Cardiac muscle cell (in vitro differentiated cells and primary cell): ENCODE measurements at regions not wholly inside any gene's neighbourhood (a gene's known extent, or its start where the extent isn't known, plus 50 kb on each side); places are given as distances from the start of the nearest gene placed in this dataset.

Experiments used
- DNase-seq, 2 donors: peaks; one replicate each; pipeline versions ENCODE4 v3.0.0 to v3.0.0-alpha.2; 2010 to 2017; ENCODE audit warnings: low read depth in 1 of 2, low spot score in 1 of 2
- H3K27ac ChIP-seq: fragments of 200-600 bp; sonication (generic); 2 replicates; pipeline ENCODE4 v1.5.1; 2016
- H3K27me3 ChIP-seq: fragments of 200-600 bp; sonication (generic); 2 replicates; pipeline ENCODE4 v1.6.0; 2016; ENCODE audit warnings: control low read depth
- H3K36me3 ChIP-seq: fragments of 200-600 bp; sonication (generic); 2 replicates; pipeline ENCODE4 v1.5.1; 2016; ENCODE audit warnings: control low read depth
- H3K4me1 ChIP-seq: fragments of 200-600 bp; sonication (generic); 2 replicates; pipeline ENCODE4 v1.8.1; 2017; ENCODE audit warnings: low read depth, mild to moderate bottlenecking, mixed run types
- H3K4me3 ChIP-seq: fragments of 200-600 bp; sonication (generic); 2 replicates; pipeline ENCODE4 v1.5.1; 2016; ENCODE audit warnings: mild to moderate bottlenecking
- H3K9me3 ChIP-seq: fragments of 200-600 bp; sonication (generic); 2 replicates; pipeline ENCODE4 v1.5.1; 2017; ENCODE audit warnings: low read depth, mild to moderate bottlenecking, control low read depth
- TF ChIP-seq, protein P1 (sequence below): IDR thresholded peaks from 2 replicates; pipeline ENCODE4 v1.5.1; 2012; ENCODE audit warnings: low read depth, mild to moderate bottlenecking, low read length

DNA sequence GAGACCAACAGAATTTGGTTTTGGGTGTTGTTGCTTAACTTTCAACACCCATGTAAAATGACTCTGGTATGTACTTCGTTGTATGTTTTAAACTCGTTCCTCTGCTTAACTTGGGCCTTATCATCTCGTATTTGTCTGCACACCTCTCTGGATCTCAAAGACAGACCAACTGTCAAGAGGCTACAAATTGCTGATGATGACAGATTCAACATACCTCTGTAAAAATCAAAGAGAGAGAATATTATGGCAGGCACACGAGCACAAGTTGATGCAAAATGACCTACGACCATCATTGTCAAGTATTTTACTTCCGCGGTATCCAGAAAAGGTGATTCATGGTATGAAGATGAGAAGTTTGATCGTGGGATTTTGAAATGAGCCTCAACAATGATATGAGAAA, 132.1 kb upstream of the ARGLU1 start:
- H3K9me3 ChIP-seq: no peaks in the 10 kb centered on the region
- no peaks in the 10 kb centered on the region for H3K27me3 ChIP-seq
- TF ChIP-seq, protein P1, sequence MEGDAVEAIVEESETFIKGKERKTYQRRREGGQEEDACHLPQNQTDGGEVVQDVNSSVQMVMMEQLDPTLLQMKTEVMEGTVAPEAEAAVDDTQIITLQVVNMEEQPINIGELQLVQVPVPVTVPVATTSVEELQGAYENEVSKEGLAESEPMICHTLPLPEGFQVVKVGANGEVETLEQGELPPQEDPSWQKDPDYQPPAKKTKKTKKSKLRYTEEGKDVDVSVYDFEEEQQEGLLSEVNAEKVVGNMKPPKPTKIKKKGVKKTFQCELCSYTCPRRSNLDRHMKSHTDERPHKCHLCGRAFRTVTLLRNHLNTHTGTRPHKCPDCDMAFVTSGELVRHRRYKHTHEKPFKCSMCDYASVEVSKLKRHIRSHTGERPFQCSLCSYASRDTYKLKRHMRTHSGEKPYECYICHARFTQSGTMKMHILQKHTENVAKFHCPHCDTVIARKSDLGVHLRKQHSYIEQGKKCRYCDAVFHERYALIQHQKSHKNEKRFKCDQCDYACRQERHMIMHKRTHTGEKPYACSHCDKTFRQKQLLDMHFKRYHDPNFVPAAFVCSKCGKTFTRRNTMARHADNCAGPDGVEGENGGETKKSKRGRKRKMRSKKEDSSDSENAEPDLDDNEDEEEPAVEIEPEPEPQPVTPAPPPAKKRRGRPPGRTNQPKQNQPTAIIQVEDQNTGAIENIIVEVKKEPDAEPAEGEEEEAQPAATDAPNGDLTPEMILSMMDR: no peak
- no peaks in the 10 kb centered on the region for H3K36me3 ChIP-seq
- H3K4me3 ChIP-seq: no peak overlapping the region
- peak in 1 of 2 donors; percentile 3 for DNase-seq
- H3K4me1 ChIP-seq: no peaks in the 10 kb centered on the region
- no peak overlapping the region for H3K27ac ChIP-seq

DNA sequence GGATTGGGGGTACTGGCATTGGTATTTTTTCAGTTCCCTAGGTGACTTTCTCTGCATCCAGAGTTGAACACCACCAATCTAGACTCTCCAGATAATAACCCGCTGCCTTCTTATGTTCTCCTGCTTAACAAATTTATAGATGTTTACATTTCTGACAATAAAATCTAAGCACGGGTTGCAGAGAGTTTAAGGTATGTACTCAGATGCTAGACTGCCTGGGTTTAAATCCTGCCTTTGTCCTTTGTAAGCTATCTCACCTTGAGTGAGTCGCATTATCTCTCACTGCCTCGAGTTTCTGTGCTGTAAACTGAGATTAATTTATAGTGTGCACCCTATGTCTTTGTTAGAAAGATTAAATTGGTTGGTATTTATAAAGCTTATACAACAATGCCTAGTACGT, 131.4 kb upstream of the ARGLU1 start:
- Histone ChIP-seq H3K4me1 (no peaks in the 10 kb centered on the region), H3K36me3 (no peaks in the 10 kb centered on the region), H3K27me3 (no peaks in the 10 kb centered on the region), H3K9me3 (no peaks in the 10 kb centered on the region), H3K4me3 (no peak overlapping the region), H3K27ac (no peak overlapping the region)
- TF ChIP-seq, protein P1: no peak
- DNase-seq: no peak

DNA sequence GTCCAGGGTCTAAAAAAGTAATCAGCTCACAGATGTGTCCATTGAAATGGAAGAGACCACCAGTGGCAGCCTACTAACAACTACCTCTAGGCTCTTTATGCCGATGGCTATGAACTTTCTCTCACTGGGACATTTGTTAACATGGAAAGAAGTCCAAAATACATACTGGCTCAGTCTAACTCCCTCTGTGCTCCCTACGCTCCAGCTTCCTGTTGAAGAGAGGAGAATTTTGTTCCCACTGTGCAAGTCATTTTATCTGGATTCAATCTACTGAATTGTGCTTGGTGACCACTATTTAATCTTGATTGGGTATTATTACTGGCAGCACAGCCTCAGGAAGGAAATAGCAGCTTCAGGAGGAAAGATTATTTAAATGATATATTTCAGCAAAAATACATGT, 128.8 kb upstream of the ARGLU1 start:
- no peak for DNase-seq
- H3K4me3 ChIP-seq: no peak overlapping the region
- no peaks in the 10 kb centered on the region for H3K36me3 ChIP-seq
- TF ChIP-seq, protein P1: no peak
- no peak overlapping the region for H3K27ac ChIP-seq
- H3K9me3 ChIP-seq: no peaks in the 10 kb centered on the region
- H3K27me3 ChIP-seq: no peaks in the 10 kb centered on the region
- no peaks in the 10 kb centered on the region for H3K4me1 ChIP-seq

DNA sequence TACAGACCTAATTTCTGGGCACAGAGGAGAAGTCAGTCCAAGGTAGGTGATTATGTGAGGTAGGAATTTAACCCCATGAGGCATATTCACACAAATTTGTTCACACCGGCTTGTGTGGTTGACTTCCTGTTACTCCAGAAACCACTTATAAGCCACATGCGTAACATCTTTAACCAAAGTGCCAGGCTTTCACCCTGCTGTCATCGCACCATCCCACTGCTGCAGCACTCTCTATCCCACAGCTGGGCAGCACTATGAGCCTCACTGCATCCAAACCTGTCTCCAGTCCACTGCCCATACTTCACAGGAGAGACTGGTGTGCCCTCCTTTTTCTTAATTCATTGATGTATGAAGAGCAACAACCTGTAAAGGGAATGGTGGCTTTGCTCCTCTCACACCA, 128.2 kb upstream of the ARGLU1 start:
- no peaks in the 10 kb centered on the region for H3K27me3 ChIP-seq
- no peaks in the 10 kb centered on the region for H3K9me3 ChIP-seq
- no peak for DNase-seq
- H3K27ac ChIP-seq: no peak overlapping the region
- H3K4me3 ChIP-seq: no peak overlapping the region
- no peaks in the 10 kb centered on the region for H3K4me1 ChIP-seq
- H3K36me3 ChIP-seq: no peaks in the 10 kb centered on the region
- TF ChIP-seq, protein P1: no peak

DNA sequence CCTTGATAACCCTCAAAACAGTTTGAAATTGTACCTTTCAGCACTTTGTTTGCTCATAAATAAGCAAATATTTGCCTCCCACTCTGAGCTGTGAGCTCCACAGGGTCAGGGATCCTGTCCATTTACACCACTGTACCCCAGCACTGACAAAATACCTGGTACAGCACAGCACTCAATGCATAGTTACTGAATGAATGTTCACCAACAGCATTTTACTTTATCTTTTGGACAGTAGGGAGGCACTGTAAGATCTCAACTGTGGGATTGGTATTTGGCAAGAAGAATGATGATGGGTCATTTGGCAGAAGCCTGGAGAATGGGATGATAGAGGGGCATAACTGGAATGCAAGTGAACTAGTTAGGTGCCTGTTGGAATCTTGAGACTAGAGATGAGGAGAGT, 127.2 kb upstream of the ARGLU1 start:
- Histone ChIP-seq H3K27me3 (no peaks in the 10 kb centered on the region), H3K36me3 (no peaks in the 10 kb centered on the region), H3K4me1 (no peaks in the 10 kb centered on the region), H3K27ac (no peak overlapping the region), H3K4me3 (no peak overlapping the region), H3K9me3 (no peaks in the 10 kb centered on the region)
- TF ChIP-seq, protein P1: no peak
- DNase-seq: no peak

DNA sequence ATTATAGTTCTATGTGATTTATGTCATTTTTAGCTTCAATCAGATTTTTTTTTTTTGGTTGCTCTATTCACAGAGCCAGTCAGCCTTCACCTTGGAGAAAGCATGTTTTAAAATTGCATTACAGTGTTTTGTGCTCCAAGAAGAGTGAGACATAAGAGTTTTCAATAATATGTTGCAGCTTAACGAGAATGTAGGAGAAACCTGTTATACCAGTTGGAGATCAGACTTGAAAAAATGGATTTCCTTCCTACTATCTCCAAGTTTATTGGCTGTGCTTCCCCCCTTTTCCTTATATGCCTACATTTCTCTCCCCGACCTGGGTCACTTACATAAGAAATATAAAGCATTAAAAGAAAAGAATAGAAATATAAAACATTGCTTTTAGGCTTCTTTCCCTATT, 123.9 kb upstream of the ARGLU1 start:
- Histone ChIP-seq H3K9me3 (no peaks in the 10 kb centered on the region), H3K27me3 (no peaks in the 10 kb centered on the region), H3K4me1 (no peaks in the 10 kb centered on the region), H3K4me3 (no peak overlapping the region), H3K36me3 (no peaks in the 10 kb centered on the region), H3K27ac (no peak overlapping the region)
- DNase-seq: no peak
- TF ChIP-seq, protein P1: no peak
